NCI-H1417 (cell line): ENCODE measurements at regions not wholly inside any gene's neighbourhood (a gene's known extent, or its start where the extent isn't known, plus 50 kb on each side); places are given as distances from the start of the nearest gene placed in this dataset.

Experiments used
- DNase-seq, 3 experiments: peaks; one replicate each; lab custom pipeline; 2025; lab: John Stamatoyannopoulos, UW

GRCh38 chr22:49284056-49284784 is 543.5 kb downstream of the BRD1 start:
- no peak for DNase-seq

GRCh38 chr22:49282596-49282995 is 545.1 kb downstream of the BRD1 start:
- no peak for DNase-seq

GRCh38 chr22:49281467-49282340 is 546.0 kb downstream of the BRD1 start:
- DNase-seq: no peak

GRCh38 chr22:49278340-49278739 is 549.3 kb downstream of the BRD1 start:
- peak in 1 of 3 experiments; percentile 25 for DNase-seq

- no peak for DNase-seq
These were observed 551.1 kb downstream of the BRD1 start for GRCh38 chr22:49276567-49276966.

- DNase-seq: no peak
These were observed 552.8 kb downstream of the BRD1 start for GRCh38 chr22:49274754-49275380.

- DNase-seq: peak in 1 of 3 experiments; percentile 4
These were observed 555.0 kb downstream of the BRD1 start for GRCh38 chr22:49272546-49273125.

- DNase-seq: no peak
These were observed 555.8 kb downstream of the BRD1 start for GRCh38 chr22:49271831-49272230.

- DNase-seq: no peak
These were observed 556.3 kb downstream of the BRD1 start for GRCh38 chr22:49271369-49271727.

- no peak for DNase-seq
These were observed 556.9 kb downstream of the BRD1 start for GRCh38 chr22:49270595-49271368.

- DNase-seq: no peak
These were observed 557.7 kb downstream of the BRD1 start for GRCh38 chr22:49269928-49270327.

GRCh38 chr22:49269371-49269770 is 558.3 kb downstream of the BRD1 start:
- no peak for DNase-seq

GRCh38 chr22:49268924-49269323 is 558.7 kb downstream of the BRD1 start:
- no peak for DNase-seq

GRCh38 chr22:49267996-49268395 is 559.7 kb downstream of the BRD1 start:
- no peak for DNase-seq

GRCh38 chr22:49266561-49267519 is 560.8 kb downstream of the BRD1 start:
- peak in 1 of 3 experiments; percentile 0 for DNase-seq

GRCh38 chr22:49264696-49265095 is 563.0 kb downstream of the BRD1 start:
- DNase-seq: no peak

GRCh38 chr22:49263101-49263500 is 564.6 kb downstream of the BRD1 start:
- no peak for DNase-seq

GRCh38 chr22:49262167-49262566 is 565.5 kb downstream of the BRD1 start:
- DNase-seq: no peak

GRCh38 chr22:49261616-49262015 is 566.1 kb downstream of the BRD1 start:
- DNase-seq: no peak
